NCI-H2171 treated with DMSO at 0.1 percent for 48 hours (cell line): ENCODE measurements at regions not wholly inside any gene's neighbourhood (a gene's known extent, or its start where the extent isn't known, plus 50 kb on each side); places are given as distances from the start of the nearest gene placed in this dataset.

Experiments used
- DNase-seq: peaks from one replicate; lab custom pipeline; 2025; lab: John Stamatoyannopoulos, UW

DNA sequence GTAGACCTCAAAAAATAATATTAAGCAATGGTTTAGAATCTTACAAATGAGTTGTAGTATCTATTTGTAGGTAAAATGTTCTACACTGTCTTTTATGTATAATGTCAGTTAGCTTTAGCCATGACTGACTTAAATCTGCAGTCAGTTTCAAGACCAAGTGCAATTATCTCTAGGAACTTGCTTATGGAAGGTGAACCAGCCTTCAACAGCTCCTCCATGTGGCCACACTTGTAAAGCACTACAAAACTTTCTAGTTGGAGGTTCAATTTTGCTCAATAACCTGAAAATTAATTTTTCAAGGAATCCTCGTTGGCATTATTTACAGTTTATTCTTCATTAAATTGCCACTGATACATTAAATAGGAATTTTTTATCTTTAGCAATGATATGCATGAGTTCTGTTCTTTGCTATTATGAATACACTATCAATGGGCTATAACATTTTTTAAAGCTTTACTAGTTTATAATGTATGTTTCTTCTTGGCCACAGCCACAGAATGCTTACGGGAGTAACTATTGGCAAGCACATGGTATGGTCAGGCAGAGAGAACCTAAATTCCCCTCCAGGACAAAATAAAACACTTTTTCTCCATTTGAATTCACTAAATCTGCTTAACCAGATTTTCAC is 315.3 kb upstream of the UBE2E2 start:
- DNase-seq = no peak

DNA sequence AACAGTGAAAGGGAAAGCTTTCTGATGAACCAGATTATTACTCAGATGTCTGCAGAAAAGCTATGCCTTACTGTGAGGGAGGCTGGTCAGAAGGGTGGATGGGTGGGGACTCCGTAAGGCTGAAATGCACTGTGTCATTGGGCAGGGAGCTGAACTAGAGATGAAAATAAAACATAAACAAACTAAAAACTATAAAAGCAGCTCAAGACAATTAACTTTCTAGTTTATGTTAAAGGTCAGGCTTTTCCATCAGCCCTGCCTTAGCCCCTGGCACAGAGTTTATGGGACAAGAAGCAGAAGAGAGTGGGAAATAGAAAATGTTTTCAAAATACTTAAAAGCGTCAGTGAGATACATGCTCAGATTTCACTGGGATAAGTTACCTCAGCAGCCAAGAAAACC is 310.0 kb upstream of the UBE2E2 start:
- DNase-seq = no peak

DNA sequence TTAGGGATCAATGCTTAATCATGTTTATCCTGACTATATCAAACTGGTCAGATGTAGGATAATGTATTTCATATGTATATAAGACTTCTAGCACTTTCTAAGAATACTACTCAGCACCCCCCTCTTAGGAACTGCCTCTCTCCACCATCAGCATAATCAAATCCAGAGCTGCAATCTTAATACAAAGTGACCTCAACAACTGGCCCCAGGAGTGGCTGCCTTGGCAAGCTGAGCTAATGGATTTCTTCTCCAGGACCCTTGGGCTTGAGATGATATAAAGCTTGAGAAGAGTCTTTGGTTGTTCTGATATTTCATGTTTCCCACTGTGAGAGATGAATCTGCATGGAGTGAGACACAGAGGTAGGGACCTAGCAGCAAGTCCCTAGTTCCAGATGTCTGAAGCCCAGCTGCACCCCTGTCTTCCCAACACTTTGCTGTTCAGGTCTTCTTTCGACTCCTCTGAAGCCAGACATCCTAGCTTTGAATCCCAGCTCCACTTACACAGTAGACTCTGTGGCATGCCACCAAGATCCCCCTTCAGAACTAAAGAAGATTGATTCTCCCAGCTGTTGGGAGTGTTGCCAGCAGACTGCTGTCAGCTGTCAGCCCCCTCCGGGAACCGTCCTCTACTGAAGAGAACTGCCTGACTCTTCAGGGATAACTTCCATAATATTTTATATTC is 309.3 kb upstream of the UBE2E2 start:
- no peak for DNase-seq

DNA sequence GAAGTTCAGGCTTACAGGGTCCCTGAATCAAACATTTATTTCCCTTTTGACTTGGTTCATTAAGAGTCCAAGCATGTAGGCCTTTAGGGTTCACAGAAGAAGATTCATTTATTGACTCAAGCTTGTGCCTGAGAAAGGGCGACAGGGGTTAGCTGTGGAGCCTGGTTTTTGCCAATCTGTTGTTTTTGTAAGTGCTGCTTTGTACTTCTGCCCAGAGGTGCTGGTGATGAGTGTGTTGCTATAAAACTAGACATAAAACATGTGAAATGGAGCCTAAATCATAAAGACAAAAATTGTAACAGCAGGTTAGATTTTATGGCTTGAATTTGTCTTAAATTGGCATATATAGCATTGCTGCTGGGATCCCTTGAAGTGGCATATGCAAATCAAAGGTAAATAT is 308.3 kb upstream of the UBE2E2 start:
- DNase-seq = no peak

DNA sequence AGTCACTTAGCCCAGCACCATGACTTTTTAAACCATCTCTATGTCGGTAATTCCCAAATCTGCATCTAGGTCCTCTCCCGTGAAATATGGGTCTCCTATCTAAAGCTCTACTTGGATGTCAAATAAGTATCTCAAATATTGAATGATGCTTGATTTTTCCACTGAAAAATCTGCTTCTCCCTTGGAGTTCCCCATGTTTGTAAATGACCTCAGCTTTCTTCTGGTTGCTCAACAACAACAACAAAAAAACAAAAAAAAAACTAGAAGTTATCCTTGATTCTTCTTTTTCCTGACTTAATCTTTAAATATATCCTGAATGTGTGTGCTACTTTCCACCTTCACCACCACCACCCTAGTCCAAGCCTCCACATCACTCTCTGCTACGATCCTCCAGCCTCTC is 307.5 kb upstream of the UBE2E2 start:
- no peak for DNase-seq

DNA sequence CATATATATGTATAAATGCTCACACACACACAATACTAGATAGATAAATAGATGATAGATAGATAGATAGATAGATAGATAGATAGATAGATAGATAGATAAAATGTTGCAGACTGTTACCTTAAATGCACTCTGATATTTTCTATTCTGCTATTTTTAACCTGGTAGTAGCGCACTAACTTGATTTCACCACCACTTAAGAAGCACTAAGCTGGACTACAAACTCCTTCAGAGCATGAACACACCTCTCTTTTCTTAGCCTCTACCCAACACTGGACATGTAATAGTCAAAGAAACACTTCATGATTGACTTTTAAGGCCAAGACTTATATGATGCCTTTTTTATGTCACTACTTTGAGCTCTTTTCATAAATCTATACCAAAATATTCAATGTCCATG is 304.6 kb upstream of the UBE2E2 start:
- no peak for DNase-seq

DNA sequence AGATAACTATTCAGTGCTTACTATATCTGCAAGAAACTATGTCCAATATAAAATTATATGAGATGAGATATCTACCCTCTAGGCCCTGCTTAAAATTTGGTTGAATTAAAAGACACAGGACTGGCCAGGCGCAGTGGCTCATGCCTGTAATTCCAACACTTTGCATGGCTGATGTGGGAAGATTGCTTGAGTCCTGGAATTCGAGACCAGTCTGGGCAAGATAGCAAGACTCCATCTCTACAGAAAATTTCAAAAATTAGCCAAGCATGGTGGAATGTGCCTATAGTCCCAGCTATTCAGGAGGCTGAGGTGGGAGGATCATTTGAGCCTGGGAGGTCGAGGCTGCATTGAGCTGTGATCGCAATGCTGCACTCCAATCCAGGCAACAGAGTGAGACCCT is 303.7 kb upstream of the UBE2E2 start:
- no peak for DNase-seq

DNA sequence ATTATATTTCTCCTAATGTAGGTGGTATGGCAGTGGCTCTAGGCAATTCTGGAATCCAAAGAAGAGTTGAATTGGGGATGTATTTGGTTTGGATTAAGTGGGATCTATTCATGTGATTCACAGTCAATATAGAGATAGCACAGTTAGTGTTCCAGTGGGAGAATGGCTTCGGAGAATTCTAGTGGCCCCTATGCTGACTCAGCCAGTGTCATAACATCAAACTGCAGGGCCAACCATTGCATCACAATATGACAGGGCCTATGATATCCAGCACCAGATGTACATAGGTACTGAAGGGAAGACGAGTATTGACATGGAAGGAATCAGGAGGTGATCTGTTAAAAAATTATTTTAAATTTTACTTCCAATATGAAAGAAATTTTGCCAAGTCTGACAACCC is 302.8 kb upstream of the UBE2E2 start:
- no peak for DNase-seq

DNA sequence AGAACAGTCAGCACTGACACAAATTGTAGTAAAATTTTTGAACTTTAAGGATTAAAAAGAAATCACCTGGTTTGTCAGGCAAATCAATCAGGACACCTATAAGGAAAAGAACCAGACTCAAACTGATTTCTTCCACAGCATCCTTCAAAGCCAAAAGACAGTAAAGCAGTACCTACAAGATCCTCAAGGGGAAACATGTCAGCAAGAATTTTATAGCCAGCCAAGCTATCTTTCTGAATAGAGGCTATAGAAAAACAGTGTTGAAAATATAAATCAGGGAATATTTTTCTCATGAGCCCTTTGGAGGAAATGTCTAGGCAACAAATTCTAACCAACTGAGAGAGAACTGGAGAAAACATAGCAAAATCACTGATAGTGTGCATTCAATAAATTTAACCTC is 301.4 kb upstream of the UBE2E2 start:
- no peak for DNase-seq

DNA sequence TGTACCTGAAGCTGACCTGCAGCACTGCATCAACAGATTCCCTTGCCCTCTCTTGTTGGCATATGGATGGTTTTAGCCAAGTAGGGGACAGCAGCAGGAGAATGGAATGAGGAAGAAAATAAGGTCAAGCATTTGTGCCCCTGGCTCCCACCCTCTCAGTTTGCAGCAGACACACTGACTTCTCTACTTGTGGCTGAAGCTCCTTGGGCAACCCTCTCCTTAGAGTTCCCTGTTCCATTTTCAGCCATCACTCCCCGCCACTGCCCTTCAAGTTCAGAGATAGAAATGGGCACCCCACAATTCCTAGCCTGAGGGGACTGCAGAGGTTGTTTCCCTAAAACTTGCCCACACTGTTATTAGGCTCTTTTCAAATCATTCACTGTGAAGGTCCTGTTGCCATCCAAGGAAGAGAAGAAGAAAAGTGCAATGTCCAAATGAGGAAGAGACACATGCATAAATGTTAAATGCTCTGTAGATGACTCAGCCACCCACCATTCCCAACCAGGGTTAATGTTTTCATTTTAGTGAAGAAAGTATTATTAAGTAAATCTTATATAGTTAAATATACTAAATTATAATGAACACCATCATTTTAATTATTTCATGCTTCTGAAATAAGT is 295.9 kb upstream of the UBE2E2 start:
- DNase-seq = no peak

DNA sequence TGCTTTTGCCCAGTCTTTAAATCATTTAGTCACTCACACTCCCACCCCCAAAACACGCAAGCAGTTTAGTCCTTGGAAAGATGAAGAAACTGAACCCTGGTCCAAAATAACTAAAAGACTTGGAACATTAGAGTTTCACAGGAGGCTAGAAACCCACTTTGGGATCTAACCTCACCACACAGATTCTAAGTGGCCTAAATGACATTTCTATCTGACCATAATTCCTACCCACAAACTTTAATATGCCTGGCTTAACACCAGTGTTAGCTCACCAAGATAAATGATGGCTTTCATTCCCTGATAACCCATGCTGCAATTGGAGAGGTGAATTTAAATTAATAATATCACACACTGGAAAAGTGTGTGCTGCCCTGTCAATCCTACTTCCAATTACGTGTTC is 295.3 kb upstream of the UBE2E2 start:
- no peak for DNase-seq

DNA sequence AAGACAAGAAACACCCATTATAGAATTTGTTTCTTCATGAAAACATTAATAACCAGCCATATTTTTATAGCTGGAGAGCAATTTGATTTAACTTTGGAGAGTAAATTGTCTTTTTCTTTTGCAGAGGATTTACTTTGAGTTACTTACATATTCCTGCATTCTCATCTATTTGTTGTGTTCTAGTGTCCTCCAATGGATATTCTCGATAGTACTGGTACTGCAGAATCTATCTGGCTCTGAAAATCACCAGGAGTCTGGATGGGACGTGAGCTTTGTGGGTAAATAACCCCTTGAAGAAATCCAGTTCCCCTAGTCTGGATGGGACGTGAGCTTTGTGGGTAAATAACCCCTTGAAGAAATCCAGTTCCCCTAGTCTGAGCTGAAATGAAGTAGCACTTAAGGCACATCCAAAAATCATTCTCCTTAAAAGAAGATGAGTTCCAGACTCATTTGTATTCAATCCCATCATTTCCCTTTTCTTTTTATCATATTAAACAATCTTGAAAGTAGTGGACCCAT is 294.1 kb upstream of the UBE2E2 start:
- DNase-seq = no peak

DNA sequence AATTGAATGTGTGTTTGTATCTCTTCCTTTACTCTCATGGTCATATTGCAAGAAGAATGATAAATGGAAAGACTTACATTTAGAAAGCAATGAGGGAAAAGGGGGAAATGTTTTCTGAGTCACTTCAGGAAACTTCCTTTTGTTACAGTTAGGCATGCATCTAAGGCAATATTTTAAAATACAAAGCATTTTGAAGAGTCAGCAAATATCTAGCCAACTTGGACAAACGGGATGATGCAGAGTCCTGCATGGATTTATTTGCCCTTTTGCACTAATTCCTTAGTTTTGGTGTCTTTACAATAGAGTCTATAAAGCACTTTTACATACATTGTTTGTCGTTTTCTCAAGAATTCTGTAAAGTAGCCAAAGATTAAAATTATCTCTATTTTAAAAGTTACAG is 286.2 kb upstream of the UBE2E2 start:
- DNase-seq = no peak

DNA sequence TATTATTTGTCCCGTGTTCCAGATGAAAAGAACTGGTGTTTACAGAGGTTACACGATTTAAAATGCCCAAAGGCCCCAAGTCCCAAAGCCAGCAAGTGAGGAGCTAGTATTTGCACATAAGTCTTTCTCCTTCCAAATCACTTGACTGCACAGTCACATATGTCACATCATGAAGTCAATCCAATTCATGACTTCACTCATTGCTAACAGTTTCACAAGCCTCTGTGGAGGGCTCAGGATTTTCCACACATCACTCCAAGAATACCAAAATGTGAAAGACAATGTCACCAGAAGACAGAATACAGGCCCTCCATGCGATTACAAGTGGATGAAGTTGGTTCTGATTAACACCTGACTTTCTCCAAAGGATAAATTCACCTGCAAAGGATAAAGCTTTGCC is 283.1 kb upstream of the UBE2E2 start:
- DNase-seq = no peak

DNA sequence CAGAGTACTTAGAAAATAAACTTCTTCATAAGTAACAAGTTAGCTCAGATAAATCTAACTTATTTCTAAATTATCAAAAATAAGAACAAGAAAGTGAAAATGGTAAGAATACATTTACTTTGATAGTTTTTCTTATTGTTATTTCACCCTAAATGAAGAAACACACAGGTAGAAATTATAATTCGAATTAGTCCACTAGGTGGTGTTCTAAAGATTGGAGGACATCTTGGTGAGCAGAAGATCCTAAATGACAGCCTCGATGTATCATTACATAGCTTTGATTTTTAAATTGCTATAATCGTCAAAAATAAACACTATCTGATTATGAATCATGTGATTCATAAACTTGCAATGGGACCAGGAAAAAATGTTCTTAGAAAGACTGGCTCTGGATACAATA is 280.8 kb upstream of the UBE2E2 start:
- DNase-seq = no peak

DNA sequence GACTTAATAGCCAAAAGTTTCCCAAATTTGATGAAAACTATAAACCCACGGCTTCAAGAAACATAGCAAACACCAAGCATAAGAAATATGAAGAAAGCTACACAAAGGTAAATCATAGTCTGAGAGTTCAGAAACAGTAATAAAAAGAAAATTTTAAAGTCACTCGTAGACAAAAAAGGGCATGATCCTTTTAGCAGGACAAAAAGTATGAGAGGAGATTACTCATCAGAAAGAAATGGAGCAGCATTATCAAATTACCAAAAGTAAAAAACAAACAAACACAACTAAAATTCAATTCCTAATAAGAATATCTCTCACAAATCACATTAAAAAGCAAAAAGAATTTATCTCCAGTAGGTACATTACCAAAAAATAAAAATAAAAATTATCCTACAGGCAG is 279.4 kb upstream of the UBE2E2 start:
- no peak for DNase-seq

DNA sequence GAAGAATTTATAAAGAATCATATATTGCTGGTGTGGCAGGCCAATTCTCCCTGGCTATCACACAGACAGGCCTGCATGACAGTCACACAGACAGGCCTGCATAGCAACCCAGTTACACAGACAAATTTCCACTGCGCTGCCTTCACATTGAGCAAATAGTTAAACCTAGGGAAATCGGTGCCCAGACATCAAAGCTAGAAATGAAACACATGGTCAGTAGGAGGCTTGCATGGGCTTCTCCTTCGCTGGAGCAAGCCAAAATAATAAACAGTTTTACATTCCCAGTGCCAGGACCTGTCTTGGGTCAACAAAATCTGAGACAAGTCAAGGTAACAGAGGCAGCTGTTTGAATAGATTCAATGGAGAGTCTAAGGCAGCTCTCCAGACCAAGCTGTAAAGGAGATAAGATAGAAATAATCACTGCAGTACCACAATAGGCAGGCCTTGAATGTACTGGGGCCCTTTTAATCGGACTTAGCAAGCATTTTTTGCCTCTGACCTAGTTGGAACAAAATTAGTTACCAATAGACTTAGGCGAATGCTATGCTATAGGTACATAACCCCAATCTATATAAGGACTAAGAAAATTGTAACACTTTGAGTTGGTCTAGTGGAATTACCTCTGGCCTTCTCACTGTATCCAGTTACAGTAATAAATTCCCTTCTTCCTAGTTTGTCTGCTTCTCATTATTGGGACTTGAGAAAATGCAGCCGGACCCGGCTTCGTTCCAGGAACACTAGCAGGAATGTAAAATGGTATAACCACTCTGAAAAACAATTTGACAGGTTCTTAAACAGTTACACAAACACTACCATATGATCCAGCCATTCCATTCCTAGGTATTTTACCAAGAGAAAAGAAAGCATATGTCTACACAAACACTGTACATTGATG is 274.7 kb upstream of the UBE2E2 start:
- DNase-seq = no peak

DNA sequence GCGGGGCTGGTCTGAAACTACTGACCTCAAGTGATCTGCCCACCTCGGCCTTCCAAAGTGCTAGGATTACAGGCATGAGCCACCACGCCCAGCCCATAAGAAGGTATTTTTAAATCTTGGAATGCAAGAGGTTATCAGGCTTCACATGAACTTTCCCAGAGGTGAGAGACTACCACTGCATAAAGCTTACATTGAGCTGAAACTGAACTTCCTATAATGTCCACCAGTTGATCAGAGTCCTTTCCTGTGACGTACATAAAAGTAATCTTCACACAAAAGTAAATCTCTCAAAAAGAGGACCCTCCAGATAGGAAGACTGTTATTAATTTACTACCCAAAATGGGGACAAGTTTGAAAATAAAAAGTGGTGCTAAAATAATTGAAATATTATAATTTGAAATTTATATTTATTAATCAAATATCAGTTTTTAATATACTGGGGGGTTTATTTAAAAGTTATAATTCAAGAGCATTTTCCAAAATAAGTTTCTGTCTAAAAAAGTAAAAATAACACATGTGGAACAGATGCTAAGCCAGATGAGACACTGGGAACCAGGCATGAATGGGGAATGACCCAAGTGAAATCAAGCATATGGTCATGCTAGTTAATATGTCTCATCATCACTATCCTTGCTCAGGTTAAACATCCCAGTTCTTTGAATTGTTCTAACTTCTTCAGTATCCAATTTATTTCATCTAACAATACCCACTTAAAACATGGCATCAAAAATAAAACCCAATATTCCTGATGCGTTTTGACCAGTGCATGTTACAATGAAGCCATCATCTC is 269.9 kb upstream of the UBE2E2 start:
- no peak for DNase-seq

DNA sequence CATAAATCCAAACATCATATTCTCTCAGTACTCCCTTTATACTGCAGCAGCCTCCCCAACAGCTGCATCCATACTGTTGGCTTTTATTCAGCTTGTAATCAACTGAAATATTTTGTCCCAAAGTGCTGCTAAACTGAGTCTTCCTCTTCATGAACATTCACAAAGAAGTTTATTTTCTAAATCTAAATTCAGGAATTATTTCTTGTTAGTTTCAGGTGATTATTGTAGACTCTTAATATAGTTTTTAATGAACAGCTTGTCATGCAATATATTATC is 269.3 kb upstream of the UBE2E2 start:
- no peak for DNase-seq

DNA sequence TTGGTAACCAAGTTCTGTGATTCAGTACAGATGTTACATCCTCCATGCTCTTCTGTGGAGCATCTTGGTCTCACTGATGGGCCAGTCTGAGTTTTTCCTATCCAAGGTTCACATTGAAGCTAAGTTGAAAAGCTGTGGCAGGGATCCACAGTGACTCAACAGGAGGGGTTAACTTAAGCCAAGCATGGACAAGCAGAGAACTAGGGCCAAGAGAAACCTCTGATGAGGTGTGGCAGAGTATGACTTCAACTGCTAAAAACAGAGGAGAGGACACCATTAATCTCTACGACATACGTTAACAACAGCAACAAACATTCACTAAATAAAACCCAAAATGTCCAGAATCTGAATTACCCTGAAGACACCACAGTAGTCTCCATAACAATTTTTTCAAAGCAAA is 268.1 kb upstream of the UBE2E2 start:
- DNase-seq = no peak

DNA sequence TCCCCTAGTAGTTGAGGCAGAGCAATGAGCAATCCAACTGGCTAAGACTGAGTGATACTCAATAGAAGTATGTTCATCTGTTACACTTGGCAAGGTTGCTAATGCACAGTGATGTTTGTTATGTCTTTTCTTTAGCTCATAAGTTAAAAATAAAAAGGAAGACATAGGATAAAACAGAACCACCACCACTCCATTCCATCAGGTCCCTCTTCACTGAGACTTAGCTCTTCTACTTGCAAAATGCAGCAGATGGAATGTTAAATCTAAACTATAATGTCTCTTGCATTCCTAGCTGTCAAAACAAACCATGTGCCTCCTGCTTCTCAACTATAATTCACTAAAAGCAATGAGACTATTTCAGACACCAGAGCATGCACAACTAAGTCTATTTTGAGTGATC is 265.6 kb upstream of the UBE2E2 start:
- no peak for DNase-seq

DNA sequence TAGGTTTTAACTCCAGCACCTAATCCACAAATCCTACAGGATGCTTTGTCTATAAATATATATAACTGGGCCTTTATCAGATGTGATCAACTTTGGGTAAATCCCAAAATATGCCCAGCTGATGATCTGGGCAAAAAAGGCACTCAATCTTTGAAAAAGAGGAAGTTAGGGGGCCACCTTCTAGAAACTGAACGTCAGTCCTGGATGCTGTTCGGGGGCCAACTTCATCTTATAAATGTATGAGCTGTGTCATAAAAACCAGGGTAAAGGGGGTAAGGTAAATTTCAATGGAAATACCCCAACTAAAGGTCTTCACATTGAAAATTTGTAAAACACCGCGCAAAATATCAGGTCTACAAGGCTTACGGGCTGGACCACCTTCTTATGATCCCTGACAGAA is 264.4 kb upstream of the UBE2E2 start:
- no peak for DNase-seq
